ENCODE measurements at regions not wholly inside any gene's neighbourhood (a gene's known extent, or its start where the extent isn't known, plus 50 kb on each side); places are given as distances from the start of the nearest gene placed in this dataset.

DNA sequence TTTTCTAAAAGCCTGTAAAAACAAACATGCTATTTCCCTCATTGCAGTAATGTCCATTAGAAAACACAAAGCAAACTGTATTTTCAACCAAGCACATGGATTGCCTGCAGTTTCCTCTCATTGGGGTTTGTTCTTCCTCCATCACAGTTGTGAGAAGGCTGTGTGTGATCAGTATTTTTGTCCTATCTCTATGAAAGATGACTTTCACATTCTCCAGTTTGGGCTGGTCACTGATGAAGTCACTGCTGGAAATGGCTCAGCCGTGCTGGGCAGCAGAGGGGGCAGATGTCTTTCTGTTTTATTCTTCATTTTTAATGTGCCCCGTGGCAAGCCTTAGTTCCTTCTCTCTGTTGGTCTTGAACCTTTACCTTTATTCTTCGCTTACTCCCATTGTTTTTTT lies 288.9 kb upstream of the MPDZ start:
- no peak overlapping the region for H3K27ac ChIP-seq (ENCODE audit: extremely low read length, insufficient read depth, low read length)
- H3K27me3 ChIP-seq (ENCODE audit: control insufficient read depth in 1 of 2, insufficient read depth in 2 of 2, low read length in 2 of 2), result peaks cover 1 to 15% of the 10 kb centered on the region in 2 experiments; a peak in 2 of 5 replicates
- H3K9ac ChIP-seq (ENCODE audit: insufficient read depth, low read depth, low read length), result no peak overlapping the region
- in situ Hi-C loops (cut with HindIII; ENCODE audit: extremely low pct_ligation_motif_present, low pct_unique_long_range_greater_than_20kb) (loop anchor here (10.0 kb wide), 1 partner anchor 54 kb away; no protein-coding TSS in a partner anchor), intact Hi-C loops (cut with micrococcal nuclease; ENCODE audit: unreplicated experiment) (no loop called here)
- no peaks in the 10 kb centered on the region for H3K79me2 ChIP-seq (ENCODE audit: insufficient read depth, low read length)
- no peaks in the 10 kb centered on the region for H3K9me3 ChIP-seq (ENCODE audit: low read length)
- ATAC-seq (peak; percentile 48), FAIRE-seq (no peak), DNase-seq (ENCODE audit: low spot score) (no peak)
- H4K20me1 ChIP-seq (ENCODE audit: insufficient read depth, low read length), result no peaks in the 10 kb centered on the region
- H3K36me3 ChIP-seq (replicated peaks in 1 of 2; ENCODE audit: control insufficient read depth in 1 of 2, insufficient read depth in 2 of 2, low read length in 2 of 2), result no peaks in the 10 kb centered on the region
- ChIA-PET CTCF (ENCODE audit: low intra/inter-chr PET ratio, low total read pairs) (no interaction called here), POLR2A (no interaction called here)
- no peak for TF ChIP-seq HOXA9 (CRISPR knock-in tag; IDR thresholded peaks at IDR 0.05; ENCODE audit: borderline replicate concordance)
- no peak for TF ChIP-seq CEBPB (IDR thresholded peaks at IDR 0.05; ENCODE audit: borderline replicate concordance, low read depth, low read length)
- TF ChIP-seq ZNF33A (CRISPR knock-in tag; IDR thresholded peaks at IDR 0.05; ENCODE audit: borderline replicate concordance), result no peak
- TF ChIP-seq BRF2 (CRISPR knock-in tag; IDR thresholded peaks at IDR 0.05), result no peak
- peak overlapping the region; percentile 6 for H2AFZ ChIP-seq (ENCODE audit: low read length)
- H3K4me3 ChIP-seq (replicated peaks in 1 of 3; ENCODE audit: insufficient read depth in 1 of 3, low read depth in 2 of 3, low read length in 3 of 3), result no peak overlapping the region
- 0% methylated on average over 3 of the region's 3 CpGs for WGBS (ENCODE audit: low lambda C conversion rate)
- H3K4me1 ChIP-seq (ENCODE audit: insufficient read depth, low read length), result 0 out of 2 replicates have a peak, but pooled peaks cover 7% of the 10 kb centered on the region
- peak overlapping the region; percentile 33 for H3K4me2 ChIP-seq (ENCODE audit: low read depth, low read length)
- no TSS peak for BruUV-seq (replicated peaks)

GRCh38 chr9:13567833-13568232 lies 288.3 kb upstream of the MPDZ start:
- no peak for ATAC-seq
- Histone ChIP-seq H3K27me3 (ENCODE audit: control insufficient read depth in 1 of 2, insufficient read depth in 2 of 2, low read length in 2 of 2) (peaks cover 1 to 15% of the 10 kb centered on the region in 2 experiments; a peak in 2 of 5 replicates), H3K4me3 (replicated peaks in 1 of 3; ENCODE audit: insufficient read depth in 1 of 3, low read depth in 2 of 3, low read length in 3 of 3) (no peak overlapping the region), H3K9me3 (ENCODE audit: low read length) (no peaks in the 10 kb centered on the region), H3K4me2 (ENCODE audit: low read depth, low read length) (no peak overlapping the region), H3K27ac (ENCODE audit: extremely low read length, insufficient read depth, low read length) (no peak overlapping the region), H2AFZ (ENCODE audit: low read length) (no peak overlapping the region), H3K36me3 (replicated peaks in 1 of 2; ENCODE audit: control insufficient read depth in 1 of 2, insufficient read depth in 2 of 2, low read length in 2 of 2) (no peaks in the 10 kb centered on the region), H3K4me1 (ENCODE audit: insufficient read depth, low read length) (0 out of 2 replicates have a peak, but pooled peaks cover 7% of the 10 kb centered on the region), H4K20me1 (ENCODE audit: insufficient read depth, low read length) (no peaks in the 10 kb centered on the region), H3K79me2 (ENCODE audit: insufficient read depth, low read length) (no peaks in the 10 kb centered on the region), H3K9ac (ENCODE audit: insufficient read depth, low read depth, low read length) (no peak overlapping the region)
- in situ Hi-C loops (cut with HindIII; ENCODE audit: extremely low pct_ligation_motif_present, low pct_unique_long_range_greater_than_20kb), result loop anchor here (10.0 kb wide), 1 partner anchor 53 kb away; no protein-coding TSS in a partner anchor
- CTCF ChIA-PET (ENCODE audit: low intra/inter-chr PET ratio, low total read pairs), result no interaction called here
- intact Hi-C loops (cut with micrococcal nuclease; ENCODE audit: unreplicated experiment), result no loop called here
- no TSS peak for BruUV-seq (replicated peaks)
- FAIRE-seq, result no peak
- WGBS (ENCODE audit: low lambda C conversion rate), result 52% methylated on average over 4 of the region's 4 CpGs
- POLR2A ChIA-PET, result no interaction called here
- no peak for TF ChIP-seq ZNF292 (CRISPR knock-in tag; IDR thresholded peaks at IDR 0.05; ENCODE audit: borderline replicate concordance, low read depth)
- no peak for TF ChIP-seq MIER3 (CRISPR knock-in tag; IDR thresholded peaks at IDR 0.05; ENCODE audit: borderline replicate concordance)
- TF ChIP-seq SRSF4 (IDR thresholded peaks at IDR 0.05; ENCODE audit: low read depth, low read length, poor library complexity, severe bottlenecking), result no peak
- TF ChIP-seq NBN (conservative IDR thresholded peaks at IDR 0.05), result no peak
- no peak for TF ChIP-seq FOXA1 (IDR thresholded peaks at IDR 0.05)
- no peak for TF ChIP-seq FOXA1 (CRISPR knock-in tag; IDR thresholded peaks at IDR 0.05)
- no peak for DNase-seq (ENCODE audit: low spot score)
